ENCODE measurements at regions not wholly inside any gene's neighbourhood (a gene's known extent, or its start where the extent isn't known, plus 50 kb on each side); places are given as distances from the start of the nearest gene placed in this dataset.
"Not testable (repeated sequence)": the region's sequence is repeated elsewhere in the genome, so short reads cannot be mapped to it uniquely, and the experiment has no call there.

- DNase-seq (ENCODE audit: insufficient read length) (no peak), FAIRE-seq (no peak)
- TF ChIP-seq TAF1 (IDR thresholded peaks at IDR 0.05; ENCODE audit: borderline replicate concordance, low read depth, low read length) (no peak), POLR2AphosphoS5 (IDR thresholded peaks at IDR 0.05; ENCODE audit: low read depth, low read length) (no peak), POLR2A (IDR thresholded peaks at IDR 0.05; ENCODE audit: low read depth, low read length) (no peak)
Measured at GRCh38 chr12:90682398-90682797, 272.6 kb downstream of the CCER1 start.

GRCh38 chr12:90679674-90680073 lies 275.3 kb downstream of the CCER1 start:
- DNase-seq (ENCODE audit: insufficient read length) (no peak), FAIRE-seq (no peak)
- TF ChIP-seq POLR2AphosphoS5 (IDR thresholded peaks at IDR 0.05; ENCODE audit: low read depth, low read length) (no peak), TAF1 (IDR thresholded peaks at IDR 0.05; ENCODE audit: borderline replicate concordance, low read depth, low read length) (no peak), POLR2A (IDR thresholded peaks at IDR 0.05; ENCODE audit: low read depth, low read length) (no peak)

DNA sequence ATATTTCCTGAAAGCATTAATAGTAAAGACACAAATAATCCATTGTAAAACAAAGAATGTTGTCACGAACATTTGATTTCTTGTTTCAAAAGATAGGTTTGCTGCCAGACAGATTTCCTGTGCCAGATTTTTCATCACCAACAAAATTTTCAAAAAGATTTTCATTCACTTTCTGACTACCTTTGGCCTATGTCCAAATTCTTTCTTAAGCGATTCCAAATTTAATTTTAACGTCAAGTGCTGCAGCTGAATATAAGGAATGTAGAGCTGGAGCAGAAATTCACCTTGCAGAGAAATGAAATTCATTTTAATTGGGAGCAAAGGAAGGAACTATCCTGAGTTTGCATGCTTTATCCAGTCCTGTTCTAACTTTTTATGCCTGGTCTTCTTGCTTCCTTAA lies 277.4 kb downstream of the CCER1 start:
- FAIRE-seq (no peak), DNase-seq (ENCODE audit: insufficient read length) (no peak)
- no peak for TF ChIP-seq TAF1 (IDR thresholded peaks at IDR 0.05; ENCODE audit: borderline replicate concordance, low read depth, low read length)
- no peak for TF ChIP-seq POLR2AphosphoS5 (IDR thresholded peaks at IDR 0.05; ENCODE audit: low read depth, low read length)
- TF ChIP-seq POLR2A (IDR thresholded peaks at IDR 0.05; ENCODE audit: low read depth, low read length) = no peak

- TF ChIP-seq POLR2AphosphoS5 (IDR thresholded peaks at IDR 0.05; ENCODE audit: low read depth, low read length) = no peak
- TF ChIP-seq TAF1 (IDR thresholded peaks at IDR 0.05; ENCODE audit: borderline replicate concordance, low read depth, low read length) = no peak
- DNase-seq (ENCODE audit: insufficient read length) (no peak), FAIRE-seq (no peak)
Measured at GRCh38 chr12:90677055-90677454, 277.9 kb downstream of the CCER1 start.

- no peak for DNase-seq (ENCODE audit: insufficient read length)
- TF ChIP-seq POLR2A (IDR thresholded peaks at IDR 0.05; ENCODE audit: low read depth, low read length) (no peak), POLR2AphosphoS5 (IDR thresholded peaks at IDR 0.05; ENCODE audit: low read depth, low read length) (no peak), TAF1 (IDR thresholded peaks at IDR 0.05; ENCODE audit: borderline replicate concordance, low read depth, low read length) (no peak)
- no peak for FAIRE-seq
Measured at GRCh38 chr12:90675106-90675505, 279.9 kb downstream of the CCER1 start.

- DNase-seq (ENCODE audit: insufficient read length) = no peak
- TF ChIP-seq TAF1 (IDR thresholded peaks at IDR 0.05; ENCODE audit: borderline replicate concordance, low read depth, low read length) = no peak
- TF ChIP-seq POLR2AphosphoS5 (IDR thresholded peaks at IDR 0.05; ENCODE audit: low read depth, low read length) = no peak
- TF ChIP-seq POLR2A (IDR thresholded peaks at IDR 0.05; ENCODE audit: low read depth, low read length) = no peak
- no peak for FAIRE-seq
Measured at GRCh38 chr12:90672081-90672480, 282.9 kb downstream of the CCER1 start.

DNA sequence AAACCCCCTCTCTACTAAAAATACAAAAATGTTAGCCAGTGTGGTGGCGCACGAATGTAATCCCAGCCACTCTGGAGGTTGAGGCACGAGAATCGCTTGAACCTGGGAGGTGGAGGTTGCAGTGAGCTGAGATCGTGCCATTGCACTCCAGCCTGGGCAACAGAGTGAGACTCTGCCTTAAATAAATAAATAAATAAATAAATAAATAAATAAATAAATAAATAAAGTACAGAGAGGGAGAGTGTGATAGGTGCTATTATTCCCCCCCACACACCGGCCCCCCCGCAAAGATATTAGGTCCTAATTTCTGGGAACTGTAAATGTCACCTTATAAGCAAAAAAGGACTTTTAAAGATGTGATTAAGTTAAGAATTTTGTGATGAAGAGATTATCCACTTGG lies 291.0 kb downstream of the CCER1 start:
- not testable (repeated sequence) for FAIRE-seq; DNase-seq (ENCODE audit: insufficient read length)

- TF ChIP-seq TAF1 (IDR thresholded peaks at IDR 0.05; ENCODE audit: borderline replicate concordance, low read depth, low read length) (no peak), POLR2AphosphoS5 (IDR thresholded peaks at IDR 0.05; ENCODE audit: low read depth, low read length) (no peak), POLR2A (IDR thresholded peaks at IDR 0.05; ENCODE audit: low read depth, low read length) (no peak)
- no peak for DNase-seq (ENCODE audit: insufficient read length)
- no peak for FAIRE-seq
Measured at GRCh38 chr12:90659060-90659459, 295.9 kb downstream of the CCER1 start.

DNA sequence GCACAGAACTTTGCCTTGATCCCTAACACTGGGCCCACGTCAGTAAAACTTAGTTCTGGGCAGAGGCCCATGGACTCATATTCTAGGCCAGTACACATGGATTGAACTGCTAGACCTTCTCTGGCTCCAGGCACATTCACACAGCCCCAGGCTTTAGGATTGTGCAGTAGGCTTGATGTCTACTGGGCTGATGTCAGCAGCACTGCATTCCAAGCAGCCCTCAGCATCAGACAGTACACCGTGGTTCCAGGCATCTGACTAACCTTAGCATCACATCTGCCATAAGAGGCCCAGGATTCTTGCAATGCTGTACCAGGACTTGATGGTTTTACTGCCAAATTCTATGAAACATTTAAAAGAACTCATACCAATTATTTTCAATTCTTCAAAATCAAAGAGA lies 301.9 kb downstream of the CCER1 start:
- TF ChIP-seq TAF1 (IDR thresholded peaks at IDR 0.05; ENCODE audit: borderline replicate concordance, low read depth, low read length) = no peak
- TF ChIP-seq POLR2A (IDR thresholded peaks at IDR 0.05; ENCODE audit: low read depth, low read length) = no peak
- no peak for TF ChIP-seq POLR2AphosphoS5 (IDR thresholded peaks at IDR 0.05; ENCODE audit: low read depth, low read length)
- no peak for FAIRE-seq

DNA sequence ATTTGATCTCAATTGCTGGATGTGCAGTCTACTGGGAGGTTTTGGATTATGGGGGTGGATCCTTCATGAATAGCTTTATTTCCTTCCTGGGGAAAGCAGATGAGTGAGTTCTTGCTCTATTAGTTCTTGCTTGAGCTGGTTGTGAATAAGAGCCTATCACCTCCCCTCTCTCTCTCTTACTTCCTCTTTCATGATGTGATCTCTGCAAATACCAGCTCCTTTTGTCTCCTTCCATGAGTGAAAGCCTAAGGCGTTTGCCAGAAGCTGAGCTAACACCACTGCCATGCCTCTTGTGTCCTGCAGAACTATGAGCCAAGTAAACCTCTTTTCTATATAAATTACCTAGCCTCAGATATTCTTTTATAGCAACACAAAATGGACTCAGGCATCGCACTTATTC lies 302.7 kb downstream of the CCER1 start:
- TF ChIP-seq TAF1 (IDR thresholded peaks at IDR 0.05; ENCODE audit: borderline replicate concordance, low read depth, low read length) = no peak
- no peak for TF ChIP-seq POLR2AphosphoS5 (IDR thresholded peaks at IDR 0.05; ENCODE audit: low read depth, low read length)
- TF ChIP-seq POLR2A (IDR thresholded peaks at IDR 0.05; ENCODE audit: low read depth, low read length) = no peak
- FAIRE-seq = no peak
- no peak for DNase-seq (ENCODE audit: insufficient read length)

More for the DNA sequence above, 301.9 kb downstream of the CCER1 start:
- no peak for DNase-seq (ENCODE audit: insufficient read length)

GRCh38 chr12:90645181-90645580 lies 309.8 kb downstream of the CCER1 start:
- no peak for TF ChIP-seq TAF1 (IDR thresholded peaks at IDR 0.05; ENCODE audit: borderline replicate concordance, low read depth, low read length)
- no peak for TF ChIP-seq POLR2AphosphoS5 (IDR thresholded peaks at IDR 0.05; ENCODE audit: low read depth, low read length)
- no peak for TF ChIP-seq POLR2A (IDR thresholded peaks at IDR 0.05; ENCODE audit: low read depth, low read length)
- FAIRE-seq (no peak), DNase-seq (ENCODE audit: insufficient read length) (no peak)

GRCh38 chr12:90631591-90632212 lies 323.3 kb downstream of the CCER1 start:
- FAIRE-seq = no peak
- no peak for TF ChIP-seq POLR2AphosphoS5 (IDR thresholded peaks at IDR 0.05; ENCODE audit: low read depth, low read length)
- TF ChIP-seq POLR2A (IDR thresholded peaks at IDR 0.05; ENCODE audit: low read depth, low read length) = no peak
- no peak for TF ChIP-seq TAF1 (IDR thresholded peaks at IDR 0.05; ENCODE audit: borderline replicate concordance, low read depth, low read length)
- no peak for DNase-seq (ENCODE audit: insufficient read length)

DNA sequence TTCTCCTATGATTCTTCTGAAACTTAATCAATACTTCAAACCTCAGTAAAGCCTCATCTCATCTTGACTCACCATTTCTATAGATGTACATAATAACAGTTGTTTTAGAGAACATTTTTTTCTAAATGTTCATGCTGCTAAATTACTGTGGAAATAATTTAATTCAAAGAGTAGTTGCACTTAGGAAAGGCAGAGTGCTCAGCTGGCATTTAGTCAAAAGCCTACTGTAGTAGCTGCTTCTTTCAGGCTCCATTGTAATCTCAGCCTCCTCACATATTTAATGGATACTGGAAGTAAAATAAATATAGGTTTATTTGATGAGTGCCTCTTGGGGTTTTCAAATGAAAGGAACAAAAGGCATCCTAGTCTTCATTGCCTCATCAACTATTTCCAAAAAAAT lies 325.0 kb downstream of the CCER1 start:
- no peak for FAIRE-seq
- DNase-seq (ENCODE audit: insufficient read length) = no peak
- TF ChIP-seq POLR2AphosphoS5 (IDR thresholded peaks at IDR 0.05; ENCODE audit: low read depth, low read length) (no peak), POLR2A (IDR thresholded peaks at IDR 0.05; ENCODE audit: low read depth, low read length) (no peak), TAF1 (IDR thresholded peaks at IDR 0.05; ENCODE audit: borderline replicate concordance, low read depth, low read length) (no peak)
